CD4-positive, alpha-beta T cell (primary cell): ENCODE measurements at regions not wholly inside any gene's neighbourhood (a gene's known extent, or its start where the extent isn't known, plus 50 kb on each side); places are given as distances from the start of the nearest gene placed in this dataset.

Source experiments
- ATAC-seq: fragments of 200-7000 bp; cut with Tn5 transposase; one replicate; pipeline ENCODE4 v1.10.0; 2022; ENCODE audit warnings: mild to moderate bottlenecking; ENCODE audit not compliant: poor library complexity
- CTCF ChIA-PET: fragments of 350-600 bp; sonication (Branson Sonifier 250); formaldehyde crosslinking; loops from one replicate; lab custom pipeline; 2021; ENCODE audit warnings: antibody characterized with exemption, inconsistent platforms; lab: Charles Lee
- POLR2A ChIA-PET: fragments of 350-600 bp; sonication (Branson Sonifier 250); formaldehyde crosslinking; loops from one replicate; lab custom pipeline; 2021; ENCODE audit warnings: antibody characterized with exemption, inconsistent platforms; lab: Charles Lee
- DNase-seq, 14 experiments: peaks; one replicate each; pipeline ENCODE4 v3.0.0-alpha.2; 2013 to 2020; ENCODE audit warnings: mixed read lengths in 2 of 14
- H3K27ac ChIP-seq, 2 donors: one replicate each; pipeline versions ENCODE4 v1.5.1 to v1.7.0; 2013; ENCODE audit warnings: low read length in 2 of 2, low read depth in 1 of 2, mild to moderate bottlenecking in 1 of 2
- H3K27me3 ChIP-seq, 2 experiments: 1 replicate in 1 of 2; 2 replicates in 1 of 2; pipeline versions ENCODE4 v1.6.1 to v1.7.0; 2013; ENCODE audit warnings: low read length in 2 of 2, control low read depth in 1 of 2, mild to moderate bottlenecking in 1 of 2, moderate library complexity in 1 of 2; ENCODE audit not compliant: insufficient read depth in 2 of 2, control insufficient read depth in 1 of 2
- H3K36me3 ChIP-seq: one replicate; pipeline ENCODE4 v1.6.1; 2013; ENCODE audit warnings: low read length, control low read depth; ENCODE audit not compliant: insufficient read depth
- H3K4me1 ChIP-seq: one replicate; pipeline ENCODE4 v1.6.1; 2013; ENCODE audit warnings: low read length, control low read depth; ENCODE audit not compliant: insufficient read depth
- H3K4me3 ChIP-seq: one replicate; pipeline ENCODE4 v1.5.1; 2013; ENCODE audit warnings: mild to moderate bottlenecking, low read length, moderate library complexity
- H3K9me3 ChIP-seq, 2 experiments: 1 replicate in 1 of 2; 2 replicates in 1 of 2; pipeline versions ENCODE4 v1.6.1 to v1.7.0; 2013; ENCODE audit warnings: low read length in 2 of 2, mild to moderate bottlenecking in 2 of 2, control low read depth in 1 of 2, moderate library complexity in 1 of 2; ENCODE audit not compliant: control insufficient read depth in 1 of 2, insufficient read depth in 1 of 2
- H3K27ac Mint-ChIP-seq: one replicate; pipeline ENCODE4 v1.8.0; 2020; ENCODE audit warnings: mixed read lengths
- H3K27me3 Mint-ChIP-seq: one replicate; pipeline ENCODE4 v1.8.0; 2021; ENCODE audit warnings: mixed read lengths
- H3K36me3 Mint-ChIP-seq: one replicate; pipeline ENCODE4 v1.8.0; 2021; ENCODE audit warnings: low read depth, mixed read lengths
- H3K4me1 Mint-ChIP-seq: one replicate; pipeline ENCODE4 v1.8.0; 2021; ENCODE audit warnings: low read depth, mixed read lengths
- H3K4me3 Mint-ChIP-seq: one replicate; pipeline ENCODE4 v1.8.0; 2020; ENCODE audit warnings: mild to moderate bottlenecking, mixed read lengths
- H3K9me3 Mint-ChIP-seq: one replicate; pipeline ENCODE4 v1.8.0; 2020; ENCODE audit warnings: mixed read lengths
- intact Hi-C, 2 experiments: fragments of 100-400 bp; cut with DNase I in 1 of 2; cut with micrococcal nuclease in 1 of 2; formaldehyde crosslinking; loops; one replicate each; pipeline versions ENCODE4 v1.15.1 to v1.9.0; 2023 to 2025; cut with DNase I, micrococcal nuclease
- TF ChIP-seq, protein P1 (sequence below): fragments of 200-600 bp; IDR thresholded peaks from one replicate; pipeline ENCODE4 v1.8.0; 2022; ENCODE audit warnings: antibody characterized with exemption, mild to moderate bottlenecking

DNA sequence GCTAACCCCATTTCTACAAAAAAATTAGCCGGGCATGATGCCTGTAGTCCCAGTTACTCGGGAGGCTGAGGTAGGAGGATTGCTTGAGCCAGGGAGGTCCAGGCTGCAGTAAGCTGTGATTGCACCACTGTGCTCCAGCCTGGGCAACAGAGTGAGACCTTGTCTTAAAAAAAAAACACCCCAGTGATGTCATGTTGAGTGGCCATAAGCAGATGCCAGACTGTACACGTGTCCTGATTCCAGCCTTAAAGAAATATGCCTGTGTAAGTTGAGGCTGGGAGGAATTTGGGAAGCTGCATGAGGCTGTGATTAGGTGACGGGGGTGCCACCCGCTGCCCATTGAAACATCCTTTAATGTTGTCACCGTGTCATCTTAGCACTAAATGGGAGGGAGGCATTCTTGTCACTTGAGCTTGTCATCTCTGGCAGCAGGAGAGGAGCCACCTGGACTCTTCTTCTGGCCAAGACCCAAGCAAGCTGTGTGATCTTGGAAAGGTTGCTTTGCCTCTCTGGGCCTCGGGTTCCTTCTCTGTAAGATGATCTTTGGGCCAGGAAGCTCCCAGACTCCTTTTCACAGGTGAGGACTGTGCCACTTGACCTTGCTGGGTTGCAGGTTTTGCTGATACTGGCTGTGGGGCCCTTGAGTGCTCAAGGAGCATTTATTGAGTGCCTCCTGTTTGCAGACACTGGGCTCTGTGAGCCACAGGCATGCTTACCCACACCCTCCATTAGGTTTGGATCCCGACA, 98.3 kb upstream of the CIBAR2 start:
- ChIA-PET POLR2A (no interaction called here), CTCF (no interaction called here)
- no peaks in the 10 kb centered on the region for H3K4me1 ChIP-seq
- H3K9me3 Mint-ChIP-seq, result no peaks in the 10 kb centered on the region
- H3K36me3 ChIP-seq, result no peaks in the 10 kb centered on the region
- no peaks in the 10 kb centered on the region for H3K4me1 Mint-ChIP-seq
- TF ChIP-seq, protein P1, sequence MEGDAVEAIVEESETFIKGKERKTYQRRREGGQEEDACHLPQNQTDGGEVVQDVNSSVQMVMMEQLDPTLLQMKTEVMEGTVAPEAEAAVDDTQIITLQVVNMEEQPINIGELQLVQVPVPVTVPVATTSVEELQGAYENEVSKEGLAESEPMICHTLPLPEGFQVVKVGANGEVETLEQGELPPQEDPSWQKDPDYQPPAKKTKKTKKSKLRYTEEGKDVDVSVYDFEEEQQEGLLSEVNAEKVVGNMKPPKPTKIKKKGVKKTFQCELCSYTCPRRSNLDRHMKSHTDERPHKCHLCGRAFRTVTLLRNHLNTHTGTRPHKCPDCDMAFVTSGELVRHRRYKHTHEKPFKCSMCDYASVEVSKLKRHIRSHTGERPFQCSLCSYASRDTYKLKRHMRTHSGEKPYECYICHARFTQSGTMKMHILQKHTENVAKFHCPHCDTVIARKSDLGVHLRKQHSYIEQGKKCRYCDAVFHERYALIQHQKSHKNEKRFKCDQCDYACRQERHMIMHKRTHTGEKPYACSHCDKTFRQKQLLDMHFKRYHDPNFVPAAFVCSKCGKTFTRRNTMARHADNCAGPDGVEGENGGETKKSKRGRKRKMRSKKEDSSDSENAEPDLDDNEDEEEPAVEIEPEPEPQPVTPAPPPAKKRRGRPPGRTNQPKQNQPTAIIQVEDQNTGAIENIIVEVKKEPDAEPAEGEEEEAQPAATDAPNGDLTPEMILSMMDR, result no peak
- DNase-seq, result no peak
- no peak overlapping the region for H3K4me3 ChIP-seq
- ATAC-seq, result no peak
- H3K9me3 ChIP-seq, result peaks cover 0 to 26% of the 10 kb centered on the region in 2 experiments
- no peaks in the 10 kb centered on the region for H3K27me3 ChIP-seq
- no peak overlapping the region for H3K27ac ChIP-seq
- no peak overlapping the region for H3K27ac Mint-ChIP-seq
- no peaks in the 10 kb centered on the region for H3K36me3 Mint-ChIP-seq
- H3K4me3 Mint-ChIP-seq, result no peak overlapping the region
- intact Hi-C loops, result no loop called here
- no peaks in the 10 kb centered on the region for H3K27me3 Mint-ChIP-seq

DNA sequence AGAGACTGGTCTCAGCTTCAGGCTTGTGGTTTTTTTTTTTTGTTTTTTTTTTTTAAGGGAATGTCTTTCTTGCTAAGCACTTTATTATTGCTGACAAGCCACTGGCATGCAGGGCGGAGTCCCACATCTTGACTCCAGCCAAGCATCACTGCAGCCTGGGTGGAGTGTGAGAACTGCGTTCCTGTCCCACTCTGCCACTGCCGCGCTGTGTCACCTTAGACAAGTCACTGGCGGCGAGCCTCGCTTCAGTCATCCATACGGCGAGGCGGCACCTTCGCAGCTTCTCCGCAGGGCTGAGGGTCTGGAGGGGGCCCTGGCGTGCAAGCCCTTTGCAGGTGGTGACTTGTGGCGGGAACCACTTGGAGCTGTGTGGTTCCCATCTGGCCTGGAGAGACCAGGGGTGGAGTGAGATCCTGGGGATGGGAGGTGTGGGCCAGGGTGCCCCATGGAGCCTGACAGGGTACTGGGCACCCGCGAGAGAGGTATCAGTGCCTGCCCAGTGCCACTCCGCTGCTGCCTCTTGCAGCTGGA, 99.1 kb upstream of the CIBAR2 start:
- TF ChIP-seq, protein P1, result no peak
- ChIA-PET POLR2A (no interaction called here), CTCF (no interaction called here)
- no peak for ATAC-seq
- H3K36me3 ChIP-seq, result no peaks in the 10 kb centered on the region
- no peak overlapping the region for H3K4me3 Mint-ChIP-seq
- H3K27me3 Mint-ChIP-seq, result no peaks in the 10 kb centered on the region
- H3K27ac Mint-ChIP-seq, result no peak overlapping the region
- no peaks in the 10 kb centered on the region for H3K9me3 Mint-ChIP-seq
- H3K4me1 Mint-ChIP-seq, result no peaks in the 10 kb centered on the region
- intact Hi-C loops, result no loop called here
- H3K9me3 ChIP-seq, result peaks cover 0 to 22% of the 10 kb centered on the region in 2 experiments
- H3K27me3 ChIP-seq, result no peaks in the 10 kb centered on the region
- H3K27ac ChIP-seq, result no peak overlapping the region
- no peaks in the 10 kb centered on the region for H3K4me1 ChIP-seq
- no peaks in the 10 kb centered on the region for H3K36me3 Mint-ChIP-seq
- no peak for DNase-seq
- H3K4me3 ChIP-seq, result no peak overlapping the region

DNA sequence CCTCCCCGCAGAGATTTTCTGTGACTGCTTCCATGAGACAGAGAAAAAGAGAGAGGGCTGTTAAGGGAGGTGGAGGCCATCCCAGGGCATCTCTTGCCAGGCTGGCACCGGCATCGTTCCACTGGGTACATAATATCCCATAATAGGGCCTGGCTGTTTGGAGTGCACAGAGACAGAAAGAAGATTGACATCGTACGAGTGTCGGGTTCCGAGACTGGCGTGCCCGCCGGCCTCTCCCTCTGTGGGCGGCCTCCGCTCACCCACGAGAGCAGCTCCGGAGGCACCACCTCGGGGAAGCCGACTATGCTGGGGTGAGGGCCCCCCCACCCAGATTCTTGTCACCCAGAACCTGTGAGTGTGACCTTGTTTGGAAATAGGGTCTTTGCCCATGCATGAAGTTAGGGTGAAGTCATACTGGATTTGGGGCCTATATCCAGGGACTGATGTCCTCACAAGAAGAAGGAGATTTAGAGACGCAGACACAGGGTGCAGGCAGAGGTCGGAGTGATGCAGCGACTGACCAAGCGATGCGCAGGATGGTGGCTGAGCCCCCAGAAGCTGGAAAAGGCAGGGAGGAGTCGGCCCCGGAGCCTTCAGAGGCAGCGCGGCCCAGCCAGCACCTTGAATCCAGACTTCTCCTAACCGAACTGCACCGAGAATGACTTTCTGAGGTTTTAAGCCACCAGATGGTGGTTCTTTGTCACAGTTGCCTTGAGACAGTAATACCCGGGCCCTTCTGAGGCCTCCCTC, 101.8 kb upstream of the CIBAR2 start:
- TF ChIP-seq, protein P1, result no peak
- ATAC-seq, result no peak
- no peaks in the 10 kb centered on the region for H3K4me1 ChIP-seq
- H3K9me3 ChIP-seq, result peaks cover 0 to 6% of the 10 kb centered on the region in 2 experiments
- H3K27me3 Mint-ChIP-seq, result no peaks in the 10 kb centered on the region
- no peak for DNase-seq
- H3K4me3 ChIP-seq, result no peak overlapping the region
- no peaks in the 10 kb centered on the region for H3K27me3 ChIP-seq
- H3K27ac Mint-ChIP-seq, result no peak overlapping the region
- H3K4me3 Mint-ChIP-seq, result no peak overlapping the region
- intact Hi-C loops, result no loop called here
- H3K36me3 ChIP-seq, result no peaks in the 10 kb centered on the region
- no peak overlapping the region for H3K27ac ChIP-seq
- CTCF ChIA-PET, result no interaction called here
- no peaks in the 10 kb centered on the region for H3K36me3 Mint-ChIP-seq
- POLR2A ChIA-PET, result no interaction called here
- H3K9me3 Mint-ChIP-seq, result no peaks in the 10 kb centered on the region
- no peaks in the 10 kb centered on the region for H3K4me1 Mint-ChIP-seq
